ENCODE measurements at regions not wholly inside any gene's neighbourhood (a gene's known extent, or its start where the extent isn't known, plus 50 kb on each side); places are given as distances from the start of the nearest gene placed in this dataset.
"Not testable (repeated sequence)": the region's sequence is repeated elsewhere in the genome, so short reads cannot be mapped to it uniquely, and the experiment has no call there.

DNA sequence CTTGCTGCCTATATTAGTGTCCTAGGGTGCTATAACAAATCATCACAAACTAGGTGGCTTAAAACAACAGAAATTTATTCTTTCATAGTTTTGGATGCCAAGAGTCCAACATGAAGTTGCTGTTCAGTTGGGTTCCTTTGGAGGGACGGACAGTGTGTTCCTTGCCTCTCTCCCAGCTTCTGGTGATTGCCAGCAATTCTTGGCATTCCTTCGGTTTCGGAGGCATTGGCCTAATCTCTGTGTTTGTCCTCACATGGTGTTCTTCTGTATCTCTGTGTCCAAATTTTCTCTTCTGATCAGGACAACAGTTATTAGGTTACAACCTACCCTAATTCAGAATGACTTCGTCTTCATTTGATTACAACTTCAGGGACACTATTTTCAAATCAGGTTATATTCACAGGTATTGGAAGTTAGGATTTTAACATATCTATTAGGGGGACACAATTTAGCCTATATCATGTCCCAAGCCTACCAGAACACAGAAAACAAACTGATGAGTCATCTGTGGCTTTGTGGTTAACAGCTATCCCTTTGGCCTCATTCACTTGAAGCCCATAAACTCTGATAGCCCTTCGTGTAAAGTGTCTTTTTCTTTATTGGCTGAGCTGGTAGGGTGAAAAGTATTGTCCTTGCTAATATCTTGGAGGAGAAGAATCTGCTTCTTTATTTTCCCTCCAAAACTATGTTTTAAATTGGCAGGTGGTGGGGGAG is 83.2 kb upstream of the PAPPA2 start:
- Histone ChIP-seq H4K12ac (ENCODE audit: low read depth, low read length) (no peak overlapping the region), H4K91ac (ENCODE audit: low read depth, low read length) (no peak overlapping the region), H3K23ac (ENCODE audit: low read length) (no peak overlapping the region), H3K4me2 (ENCODE audit: low read length) (no peak overlapping the region), H3K4ac (ENCODE audit: low read depth, low read length) (no peak overlapping the region), H2BK120ac (ENCODE audit: insufficient read depth, low read length, poor library complexity) (no peak overlapping the region), H3K79me1 (ENCODE audit: low read length) (no peaks in the 10 kb centered on the region), H3K9me3 (ENCODE audit: insufficient read depth, low read depth, low read length) (no peaks in the 10 kb centered on the region), H3K14ac (ENCODE audit: low read length) (no peak overlapping the region), H3K4me1 (ENCODE audit: control insufficient read depth in 1 of 2, insufficient read depth in 2 of 2, low read length in 2 of 2) (no peaks in the 10 kb centered on the region), H3K79me2 (ENCODE audit: control insufficient read depth, insufficient read depth, low read length, poor library complexity) (no peaks in the 10 kb centered on the region), H3K27ac (ENCODE audit: low read depth, low read length) (no peak overlapping the region), H2AK5ac (ENCODE audit: low read length) (no peak overlapping the region), H2BK5ac (ENCODE audit: low read depth, low read length, poor library complexity) (no peak overlapping the region), H2BK12ac (ENCODE audit: low read length) (no peak overlapping the region), H2AFZ (ENCODE audit: insufficient read depth, low read length, poor library complexity) (no peak overlapping the region), H3K36me3 (ENCODE audit: control insufficient read depth in 1 of 2, insufficient read depth in 2 of 2, low read length in 2 of 2) (no peaks in the 10 kb centered on the region), H3K27me3 (ENCODE audit: insufficient read depth, low read length) (no peaks in the 10 kb centered on the region), H3K9ac (ENCODE audit: low read length) (no peak overlapping the region), H4K8ac (ENCODE audit: low read depth, low read length) (no peak overlapping the region), H3K18ac (ENCODE audit: low read length) (no peak overlapping the region), H3K4me3 (ENCODE audit: low read depth, low read length) (no peak overlapping the region)
- DNase-seq: peak in 1 of 2 donors; percentile 25
- no CpG with 5 or more reads among the region's 5 CpGs for WGBS (ENCODE audit: extremely low coverage, insufficient coverage, insufficient read length)

DNA sequence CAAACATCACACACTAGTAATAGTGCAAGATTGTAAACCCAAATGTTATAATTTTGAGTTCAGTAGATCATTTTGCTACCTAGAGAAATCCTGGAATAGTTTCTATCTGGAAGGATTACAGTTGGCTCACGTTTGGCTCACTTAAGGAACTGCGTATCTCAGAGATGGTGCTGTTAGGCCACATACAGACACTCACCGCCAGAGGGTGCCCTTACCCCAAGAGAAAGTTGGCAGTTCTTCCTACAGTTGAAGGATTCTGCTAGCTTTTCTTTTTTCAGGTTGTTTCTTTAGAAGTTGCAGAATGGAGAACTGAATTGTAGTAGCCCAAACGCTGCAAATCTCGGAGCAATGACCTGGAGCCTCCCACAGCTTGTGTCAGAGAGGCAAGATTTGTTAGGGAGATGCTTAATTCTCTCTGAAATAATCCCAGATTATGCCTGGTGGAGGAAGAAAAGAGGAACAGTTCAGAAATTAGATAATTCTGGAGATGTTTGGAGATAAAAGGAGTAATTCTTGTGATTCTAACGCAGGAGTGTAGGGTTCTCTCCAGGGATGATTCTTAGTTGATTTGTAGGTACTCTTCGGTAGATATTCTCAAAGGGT is 87.9 kb upstream of the PAPPA2 start:
- Histone ChIP-seq H2BK12ac (ENCODE audit: low read length) (no peak overlapping the region), H3K36me3 (ENCODE audit: control insufficient read depth in 1 of 2, insufficient read depth in 2 of 2, low read length in 2 of 2) (no peaks in the 10 kb centered on the region), H3K4ac (ENCODE audit: low read depth, low read length) (no peak overlapping the region), H4K91ac (ENCODE audit: low read depth, low read length) (no peak overlapping the region), H3K9ac (ENCODE audit: low read length) (no peak overlapping the region), H2BK5ac (ENCODE audit: low read depth, low read length, poor library complexity) (no peak overlapping the region), H3K79me2 (ENCODE audit: control insufficient read depth, insufficient read depth, low read length, poor library complexity) (no peaks in the 10 kb centered on the region), H4K12ac (ENCODE audit: low read depth, low read length) (no peak overlapping the region), H3K4me2 (ENCODE audit: low read length) (no peak overlapping the region), H3K23ac (ENCODE audit: low read length) (no peak overlapping the region), H2AK5ac (ENCODE audit: low read length) (no peak overlapping the region), H3K27me3 (ENCODE audit: insufficient read depth, low read length) (no peaks in the 10 kb centered on the region), H2AFZ (ENCODE audit: insufficient read depth, low read length, poor library complexity) (no peak overlapping the region), H3K27ac (ENCODE audit: low read depth, low read length) (no peak overlapping the region), H4K8ac (ENCODE audit: low read depth, low read length) (no peak overlapping the region), H3K18ac (ENCODE audit: low read length) (no peak overlapping the region), H3K4me1 (ENCODE audit: control insufficient read depth in 1 of 2, insufficient read depth in 2 of 2, low read length in 2 of 2) (no peaks in the 10 kb centered on the region), H3K9me3 (ENCODE audit: insufficient read depth, low read depth, low read length) (no peaks in the 10 kb centered on the region), H3K79me1 (ENCODE audit: low read length) (no peaks in the 10 kb centered on the region), H3K4me3 (ENCODE audit: low read depth, low read length) (no peak overlapping the region), H3K14ac (ENCODE audit: low read length) (no peak overlapping the region), H2BK120ac (ENCODE audit: insufficient read depth, low read length, poor library complexity) (no peak overlapping the region)
- DNase-seq: peak; percentile 85 to 95
- no CpG with 5 or more reads among the region's 7 CpGs for WGBS (ENCODE audit: extremely low coverage, insufficient coverage, insufficient read length)

DNA sequence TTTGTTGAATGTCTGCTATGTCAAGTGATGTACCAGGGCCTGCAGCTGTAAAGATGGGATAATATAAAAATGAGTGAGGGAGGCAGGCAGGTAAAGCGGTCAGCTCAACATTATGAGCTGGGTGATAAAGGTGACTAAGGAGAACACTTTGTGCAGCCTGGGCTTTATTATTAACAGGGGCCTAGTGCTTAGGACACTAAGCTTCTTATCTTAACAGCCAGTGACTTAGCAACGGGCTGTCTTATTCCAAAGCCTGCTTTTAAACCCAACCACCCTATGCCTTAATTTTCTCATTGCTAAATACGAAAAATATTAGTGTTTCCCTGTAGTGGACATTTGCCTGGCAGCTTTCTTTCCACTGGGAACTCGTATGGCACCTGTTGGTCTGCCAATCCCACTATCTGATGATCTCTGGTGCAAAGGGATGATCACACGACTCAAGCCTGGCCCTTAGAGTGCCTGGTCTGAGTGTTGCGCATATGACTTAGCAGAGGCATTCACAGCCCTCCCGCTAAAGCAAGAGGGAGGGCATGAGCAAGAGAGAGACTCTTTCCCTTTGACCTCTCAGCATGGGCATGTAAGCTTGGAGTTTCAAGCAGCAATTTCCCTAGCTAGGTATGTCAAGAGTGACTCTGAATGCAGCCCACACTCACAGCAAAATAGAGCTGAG is 98.6 kb upstream of the PAPPA2 start:
- Histone ChIP-seq H4K12ac (ENCODE audit: low read depth, low read length) (no peak overlapping the region), H3K4me3 (ENCODE audit: low read depth, low read length) (no peak overlapping the region), H3K79me1 (ENCODE audit: low read length) (no peaks in the 10 kb centered on the region), H3K14ac (ENCODE audit: low read length) (no peak overlapping the region), H3K36me3 (ENCODE audit: control insufficient read depth in 1 of 2, insufficient read depth in 2 of 2, low read length in 2 of 2) (no peaks in the 10 kb centered on the region), H2BK5ac (ENCODE audit: low read depth, low read length, poor library complexity) (no peak overlapping the region), H3K4me2 (ENCODE audit: low read length) (no peak overlapping the region), H3K79me2 (ENCODE audit: control insufficient read depth, insufficient read depth, low read length, poor library complexity) (no peaks in the 10 kb centered on the region), H3K4ac (ENCODE audit: low read depth, low read length) (no peak overlapping the region), H3K4me1 (ENCODE audit: control insufficient read depth in 1 of 2, insufficient read depth in 2 of 2, low read length in 2 of 2) (no peaks in the 10 kb centered on the region), H2BK12ac (ENCODE audit: low read length) (no peak overlapping the region), H3K23ac (ENCODE audit: low read length) (no peak overlapping the region), H3K27ac (ENCODE audit: low read depth, low read length) (no peak overlapping the region), H2BK120ac (ENCODE audit: insufficient read depth, low read length, poor library complexity) (no peak overlapping the region), H3K9ac (ENCODE audit: low read length) (no peak overlapping the region), H2AK5ac (ENCODE audit: low read length) (no peak overlapping the region), H3K9me3 (ENCODE audit: insufficient read depth, low read depth, low read length) (no peaks in the 10 kb centered on the region), H3K27me3 (ENCODE audit: insufficient read depth, low read length) (no peaks in the 10 kb centered on the region), H4K8ac (ENCODE audit: low read depth, low read length) (no peak overlapping the region), H2AFZ (ENCODE audit: insufficient read depth, low read length, poor library complexity) (no peak overlapping the region), H3K18ac (ENCODE audit: low read length) (no peak overlapping the region), H4K91ac (ENCODE audit: low read depth, low read length) (no peak overlapping the region)
- no CpG with 5 or more reads among the region's 7 CpGs for WGBS (ENCODE audit: extremely low coverage, insufficient coverage, insufficient read length)
- DNase-seq: no peak

DNA sequence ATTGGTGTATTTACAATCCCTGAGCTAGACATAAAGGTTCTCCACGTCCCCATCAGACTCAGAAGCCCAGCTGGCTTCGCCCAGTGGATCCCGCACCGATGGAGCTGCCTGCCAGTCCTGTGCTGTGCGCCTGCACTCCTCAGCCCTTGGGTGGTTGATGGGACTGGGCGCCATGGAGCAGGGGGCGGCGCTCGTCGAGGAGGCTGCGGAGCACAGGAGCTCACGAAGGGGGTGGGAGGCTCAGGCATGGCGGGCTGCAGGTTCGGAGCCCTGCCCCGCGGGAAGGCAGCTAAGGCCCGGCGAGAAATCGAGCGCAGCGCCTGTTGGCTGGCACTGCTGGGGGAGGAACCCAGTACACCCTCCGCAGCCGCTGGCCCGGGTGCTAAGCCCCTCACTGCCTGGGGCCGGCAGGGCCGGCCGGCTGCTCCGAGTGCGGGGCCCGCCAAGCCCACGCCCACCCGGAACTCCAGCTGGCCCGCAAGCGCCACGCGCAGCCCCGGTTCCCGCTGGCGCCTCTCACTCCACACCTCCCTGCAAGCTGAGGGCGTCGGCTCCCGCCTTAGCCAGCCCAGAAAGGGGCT is 113.8 kb upstream of the PAPPA2 start:
- not testable (repeated sequence) for H3K36me3 ChIP-seq (ENCODE audit: control insufficient read depth in 1 of 2, insufficient read depth in 2 of 2, low read length in 2 of 2); H3K79me1 ChIP-seq (ENCODE audit: low read length); H3K14ac ChIP-seq (ENCODE audit: low read length); H3K4me2 ChIP-seq (ENCODE audit: low read length); H3K9me3 ChIP-seq (ENCODE audit: insufficient read depth, low read depth, low read length); H3K4ac ChIP-seq (ENCODE audit: low read depth, low read length); H2BK120ac ChIP-seq (ENCODE audit: insufficient read depth, low read length, poor library complexity); H3K79me2 ChIP-seq (ENCODE audit: control insufficient read depth, insufficient read depth, low read length, poor library complexity); H2BK12ac ChIP-seq (ENCODE audit: low read length); H4K8ac ChIP-seq (ENCODE audit: low read depth, low read length); H3K27me3 ChIP-seq (ENCODE audit: insufficient read depth, low read length); H3K18ac ChIP-seq (ENCODE audit: low read length); H4K12ac ChIP-seq (ENCODE audit: low read depth, low read length); DNase-seq; H3K27ac ChIP-seq (ENCODE audit: low read depth, low read length); H3K23ac ChIP-seq (ENCODE audit: low read length); H2AK5ac ChIP-seq (ENCODE audit: low read length); H2BK5ac ChIP-seq (ENCODE audit: low read depth, low read length, poor library complexity); H3K9ac ChIP-seq (ENCODE audit: low read length); H3K4me3 ChIP-seq (ENCODE audit: low read depth, low read length); H3K4me1 ChIP-seq (ENCODE audit: control insufficient read depth in 1 of 2, insufficient read depth in 2 of 2, low read length in 2 of 2); H4K91ac ChIP-seq (ENCODE audit: low read depth, low read length); H2AFZ ChIP-seq (ENCODE audit: insufficient read depth, low read length, poor library complexity)
- no CpG with 5 or more reads among the region's 42 CpGs for WGBS (ENCODE audit: extremely low coverage, insufficient coverage, insufficient read length)

Measured in trophoblast cell (in vitro differentiated cells and primary cell).